GM13976 (cell line): ENCODE measurements at regions not wholly inside any gene's neighbourhood (a gene's known extent, or its start where the extent isn't known, plus 50 kb on each side); places are given as distances from the start of the nearest gene placed in this dataset.

ENCODE experiments used
- DNase-seq: peaks from one replicate; pipeline ENCODE4 v3.0.0; 2012; ENCODE audit warnings: low spot score
- CTCF ChIP-seq: IDR thresholded peaks from 2 replicates; pipeline ENCODE4 v1.5.1; 2012; ENCODE audit warnings: borderline replicate concordance, mild to moderate bottlenecking; ENCODE audit not compliant: insufficient read depth; ENCODE audit errors: extremely low read depth, missing control alignments, control extremely low read depth
- in situ Hi-C: fragments of 300-500 bp; cut with MboI; formaldehyde crosslinking; loops from one replicate; pipeline ENCODE4 v1.12.0; 2022; ENCODE audit warnings: low sequenced_read_pairs, mixed read lengths, inconsistent platforms; ENCODE audit not compliant: unreplicated experiment

- in situ Hi-C loops, result no loop called here
- DNase-seq, result no peak
- TF ChIP-seq CTCF, result no peak
These were observed 95.1 kb upstream of the ATP1A1 start for GRCh38 chr1:116277840-116278540.

GRCh38 chr1:116278541-116278866 is 94.5 kb upstream of the ATP1A1 start:
- DNase-seq, result no peak
- in situ Hi-C loops, result no loop called here
- no peak for TF ChIP-seq CTCF

GRCh38 chr1:116279715-116280114 is 93.3 kb upstream of the ATP1A1 start:
- in situ Hi-C loops, result no loop called here
- no peak for DNase-seq
- no peak for TF ChIP-seq CTCF

GRCh38 chr1:116284819-116285390 is 88.1 kb upstream of the ATP1A1 start:
- no peak for TF ChIP-seq CTCF
- DNase-seq, result no peak
- in situ Hi-C loops, result no loop called here

GRCh38 chr1:116286541-116286971 is 86.5 kb upstream of the ATP1A1 start:
- no peak for DNase-seq
- no peak for TF ChIP-seq CTCF
- in situ Hi-C loops, result no loop called here

GRCh38 chr1:116287341-116288200 is 85.5 kb upstream of the ATP1A1 start:
- DNase-seq, result no peak
- TF ChIP-seq CTCF, result no peak
- in situ Hi-C loops, result no loop called here
